PFSK-1 (cell line): ENCODE measurements at regions not wholly inside any gene's neighbourhood (a gene's known extent, or its start where the extent isn't known, plus 50 kb on each side); places are given as distances from the start of the nearest gene placed in this dataset.

Experiments used
- FOXP2 ChIP-seq: optimal IDR thresholded peaks from 2 replicates; pipeline ENCODE3; 2011; ENCODE audit warnings: borderline replicate concordance, control low read depth, inconsistent platforms; ENCODE audit not compliant: insufficient read depth; ENCODE audit errors: extremely low read length, extremely low read depth
- POLR2AphosphoS5 ChIP-seq: IDR thresholded peaks from 2 replicates; pipeline ENCODE4 v1.6.1; 2012; ENCODE audit warnings: low read depth, mild to moderate bottlenecking, control low read depth, low read length, moderate library complexity
- REST ChIP-seq, 2 experiments: IDR thresholded peaks; 2 replicates each; pipeline versions ENCODE4 v1.6.1 to v1.8.0; 2011 to 2012; ENCODE audit warnings: low read depth in 2 of 2, low read length in 2 of 2, control low read depth in 1 of 2, inconsistent platforms in 1 of 2, mild to moderate bottlenecking in 1 of 2, moderate library complexity in 1 of 2; ENCODE audit not compliant: insufficient read depth in 1 of 2
- SIN3A ChIP-seq: IDR thresholded peaks from 2 replicates; pipeline ENCODE4 v1.6.1; 2012; ENCODE audit warnings: mild to moderate bottlenecking, low read length, moderate library complexity, borderline replicate concordance; ENCODE audit not compliant: insufficient read depth
- TAF1 ChIP-seq: IDR thresholded peaks from 2 replicates; pipeline ENCODE4 v1.6.1; 2012; ENCODE audit warnings: low read length, control low read depth, borderline replicate concordance; ENCODE audit not compliant: insufficient read depth

DNA sequence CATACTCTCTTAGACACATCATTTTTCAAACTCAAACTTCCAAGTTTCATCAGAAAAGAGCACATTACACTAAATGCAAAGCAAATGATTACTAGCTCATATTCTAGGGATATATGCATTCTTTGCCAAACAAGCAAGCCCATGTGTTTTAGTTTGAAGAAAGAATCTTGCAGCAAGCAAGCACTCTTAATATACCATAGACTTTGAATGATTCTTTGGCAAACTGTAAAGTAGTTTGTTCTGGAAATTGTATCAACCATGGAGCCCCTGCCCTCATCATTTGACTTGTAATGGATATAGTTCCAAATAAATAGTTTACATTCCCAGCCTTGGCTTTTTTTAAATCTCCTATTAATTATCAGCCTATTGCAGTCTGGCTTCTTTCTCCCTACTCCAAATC, 325.2 kb downstream of the NR2F1-AS1 start:
- TF ChIP-seq POLR2AphosphoS5 = no peak
- no peak for TF ChIP-seq SIN3A
- no peak for TF ChIP-seq REST (IDR thresholded peaks at IDR 0.05; ENCODE audit: insufficient read depth in 1 of 2, low read depth in 2 of 2, low read length in 2 of 2)
- no peak for TF ChIP-seq TAF1
- TF ChIP-seq FOXP2 = no peak

GRCh38 chr5:93252165-93252564, 328.9 kb downstream of the NR2F1-AS1 start:
- TF ChIP-seq FOXP2 = no peak
- TF ChIP-seq TAF1 = no peak
- no peak for TF ChIP-seq REST (IDR thresholded peaks at IDR 0.05; ENCODE audit: insufficient read depth in 1 of 2, low read depth in 2 of 2, low read length in 2 of 2)
- TF ChIP-seq SIN3A = no peak
- TF ChIP-seq POLR2AphosphoS5 = no peak

DNA sequence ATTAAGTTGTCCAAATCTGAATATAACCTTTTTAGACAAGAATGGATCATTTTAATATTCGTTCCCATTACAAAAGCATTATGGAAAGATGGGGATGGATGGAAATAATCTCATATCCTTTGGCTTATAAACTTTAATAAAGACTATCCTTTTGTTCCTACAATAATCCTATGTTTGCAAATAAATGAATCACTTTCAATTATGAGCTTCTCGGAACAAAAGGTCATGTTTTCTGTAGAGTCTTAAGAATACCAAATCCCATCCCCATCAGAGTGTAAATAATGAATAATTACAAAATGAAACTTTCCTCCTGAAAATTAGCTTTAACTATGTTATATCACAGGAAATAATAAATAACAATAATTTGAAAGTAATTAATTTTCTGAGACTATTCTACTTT, 329.7 kb downstream of the NR2F1-AS1 start:
- TF ChIP-seq FOXP2 (no peak), POLR2AphosphoS5 (no peak), SIN3A (no peak), REST (IDR thresholded peaks at IDR 0.05; ENCODE audit: insufficient read depth in 1 of 2, low read depth in 2 of 2, low read length in 2 of 2) (no peak), TAF1 (no peak)

GRCh38 chr5:93250424-93250823, 330.6 kb downstream of the NR2F1-AS1 start:
- TF ChIP-seq TAF1 = no peak
- TF ChIP-seq REST (IDR thresholded peaks at IDR 0.05; ENCODE audit: insufficient read depth in 1 of 2, low read depth in 2 of 2, low read length in 2 of 2) = no peak
- TF ChIP-seq FOXP2 = no peak
- no peak for TF ChIP-seq SIN3A
- TF ChIP-seq POLR2AphosphoS5 = no peak
